Vagina (tissue), 2 donors: ENCODE measurements at regions not wholly inside any gene's neighbourhood (a gene's known extent, or its start where the extent isn't known, plus 50 kb on each side); places are given as distances from the start of the nearest gene placed in this dataset. TPM values are rescaled to one million over a fixed set of nuclear protein-coding genes. Genes with fewer than 3 reads are reported as not detected.

ENCODE experiments used
- DNase-seq, 2 donors: peaks; one replicate each; pipeline ENCODE4 v3.0.0-alpha.2; 2017; ENCODE audit errors: extremely low spot score in 2 of 2
- H3K27ac ChIP-seq: fragments of 200-600 bp; sonication (generic); one replicate; pipeline ENCODE4 v1.5.1; 2019
- H3K27me3 ChIP-seq: fragments of 200-600 bp; sonication (generic); one replicate; pipeline ENCODE4 v1.5.1; 2019
- H3K36me3 ChIP-seq, 2 donors: fragments of 200-600 bp; sonication (generic); one replicate each; pipeline ENCODE4 v1.5.1; 2017 to 2019
- H3K4me1 ChIP-seq: fragments of 200-600 bp; sonication (generic); one replicate; pipeline ENCODE4 v1.5.1; 2019
- H3K4me3 ChIP-seq, 2 donors: fragments of 200-600 bp; sonication (generic); 1 replicate in 1 of 2; 2 replicates in 1 of 2; pipeline ENCODE4 v1.5.1; 2016 to 2019
- H3K9me3 ChIP-seq: fragments of 200-600 bp; sonication (generic); one replicate; pipeline ENCODE4 v1.5.1; 2019
- POLR2A ChIP-seq, 2 donors: fragments of 450-650 bp; IDR thresholded peaks; one replicate each; pipeline ENCODE4 v1.6.1; 2017; ENCODE audit warnings: antibody characterized with exemption in 2 of 2, mild to moderate bottlenecking in 2 of 2, moderate library complexity in 2 of 2
- POLR2AphosphoS5 ChIP-seq, 2 donors: sonication (generic); formaldehyde crosslinking; IDR thresholded peaks; one replicate each; pipeline ENCODE4 v1.9.0; 2017; ENCODE audit warnings: antibody characterized with exemption in 2 of 2, mild to moderate bottlenecking in 2 of 2, low read depth in 1 of 2; ENCODE audit not compliant: insufficient read depth in 1 of 2
- intact Hi-C: fragments of 100-400 bp; cut with DNase I; formaldehyde crosslinking; loops from one replicate; pipeline ENCODE4 v1.15.1; 2023
- microRNA-seq: library from miRNA; unstranded; fragments of <30 nt; microRNA quantifications from one replicate; pipeline ENCODE4, GENCODE V29; 2017; ENCODE audit warnings: borderline number of aligned reads, borderline replicate concordance
- small RNA-seq: library from RNA; depleted of rRNA; stranded (forward); fragments of <200 nt; gene quantifications from one replicate; pipeline ENCODE3, GENCODE V24; 2016
- TF ChIP-seq, protein P1 (sequence below), 3 experiments: fragments of 450-650 bp in 2 of 3; fragments of 200-600 bp in 1 of 3; sonication (generic) in 1 of 3; IDR thresholded peaks; one replicate each; pipeline ENCODE4 v1.5.1; 2017 to 2019; ENCODE audit warnings: antibody characterized with exemption in 3 of 3, mild to moderate bottlenecking in 2 of 3, moderate library complexity in 2 of 3

GRCh38 chr3:159937561-159938166, 51.0 kb upstream of the IL12A start:
- DNase-seq: no peak
- H3K36me3 ChIP-seq: no peaks in the 10 kb centered on the region
- no peak overlapping the region for H3K27ac ChIP-seq
- no peaks in the 10 kb centered on the region for H3K27me3 ChIP-seq
- H3K4me1 ChIP-seq: no peaks in the 10 kb centered on the region
- intact Hi-C loops: no loop called here
- H3K4me3 ChIP-seq: no peak overlapping the region
- H3K9me3 ChIP-seq: peaks cover 9% of the 10 kb centered on the region
- TF ChIP-seq POLR2AphosphoS5 (IDR thresholded peaks at IDR 0.05; ENCODE audit: insufficient read depth in 1 of 2, low read depth in 1 of 2): no peak
- TF ChIP-seq POLR2A (IDR thresholded peaks at IDR 0.05): no peak
- TF ChIP-seq, protein P1, sequence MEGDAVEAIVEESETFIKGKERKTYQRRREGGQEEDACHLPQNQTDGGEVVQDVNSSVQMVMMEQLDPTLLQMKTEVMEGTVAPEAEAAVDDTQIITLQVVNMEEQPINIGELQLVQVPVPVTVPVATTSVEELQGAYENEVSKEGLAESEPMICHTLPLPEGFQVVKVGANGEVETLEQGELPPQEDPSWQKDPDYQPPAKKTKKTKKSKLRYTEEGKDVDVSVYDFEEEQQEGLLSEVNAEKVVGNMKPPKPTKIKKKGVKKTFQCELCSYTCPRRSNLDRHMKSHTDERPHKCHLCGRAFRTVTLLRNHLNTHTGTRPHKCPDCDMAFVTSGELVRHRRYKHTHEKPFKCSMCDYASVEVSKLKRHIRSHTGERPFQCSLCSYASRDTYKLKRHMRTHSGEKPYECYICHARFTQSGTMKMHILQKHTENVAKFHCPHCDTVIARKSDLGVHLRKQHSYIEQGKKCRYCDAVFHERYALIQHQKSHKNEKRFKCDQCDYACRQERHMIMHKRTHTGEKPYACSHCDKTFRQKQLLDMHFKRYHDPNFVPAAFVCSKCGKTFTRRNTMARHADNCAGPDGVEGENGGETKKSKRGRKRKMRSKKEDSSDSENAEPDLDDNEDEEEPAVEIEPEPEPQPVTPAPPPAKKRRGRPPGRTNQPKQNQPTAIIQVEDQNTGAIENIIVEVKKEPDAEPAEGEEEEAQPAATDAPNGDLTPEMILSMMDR (IDR thresholded peaks at IDR 0.05): no peak

DNA sequence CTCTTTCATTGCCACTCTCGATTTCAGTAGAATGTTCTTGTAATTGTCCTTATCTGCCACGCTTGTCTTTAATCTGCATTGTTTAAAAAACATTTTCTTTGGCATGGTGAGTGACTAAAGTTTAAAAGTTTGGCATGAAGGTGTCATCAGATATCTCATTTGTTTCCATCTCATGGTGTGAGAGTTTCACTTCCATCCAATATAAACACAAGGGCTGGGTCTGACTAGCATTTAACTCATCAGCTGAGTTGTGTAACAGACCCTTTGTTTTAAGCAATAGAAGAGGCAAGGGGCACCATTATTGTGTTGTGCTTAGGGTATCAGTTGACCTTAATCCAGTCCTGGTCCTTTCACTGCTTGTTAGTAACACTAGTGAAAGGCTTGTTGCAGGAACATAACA, 49.9 kb upstream of the IL12A start:
- Histone ChIP-seq H3K4me3 (no peak overlapping the region), H3K27ac (no peak overlapping the region), H3K27me3 (no peaks in the 10 kb centered on the region), H3K9me3 (peaks cover 8% of the 10 kb centered on the region), H3K36me3 (no peaks in the 10 kb centered on the region), H3K4me1 (no peaks in the 10 kb centered on the region)
- no peak for DNase-seq
- intact Hi-C loops: no loop called here
- TF ChIP-seq, protein P1 (IDR thresholded peaks at IDR 0.05): no peak
- TF ChIP-seq POLR2AphosphoS5 (IDR thresholded peaks at IDR 0.05; ENCODE audit: insufficient read depth in 1 of 2, low read depth in 1 of 2): no peak
- no peak for TF ChIP-seq POLR2A (IDR thresholded peaks at IDR 0.05)

Small RNAs in the stretch of these regions (microRNA-seq; reads per million reads assigned to microRNA genes)
- gene MIR3919: not detected

Small RNAs in the stretch of these regions (small RNA-seq; reads per million reads assigned to genes)
- not detected for gene MIR3919
- gene RNU2-31P: not detected
